Adipocyte (in vitro differentiated cells): ENCODE measurements at regions not wholly inside any gene's neighbourhood (a gene's known extent, or its start where the extent isn't known, plus 50 kb on each side); places are given as distances from the start of the nearest gene placed in this dataset.

Source experiments
- DNase-seq: peaks from one replicate; pipeline ENCODE4 v3.0.0-alpha.2; 2015; ENCODE audit warnings: low read depth
- H3K27me3 ChIP-seq: replicated peaks from 2 replicates; pipeline ENCODE4 v1.7.0; 2013; ENCODE audit warnings: mild to moderate bottlenecking, low read length, moderate library complexity; ENCODE audit not compliant: control insufficient read depth, insufficient read depth
- H3K36me3 ChIP-seq: 2 replicates; pipeline ENCODE4 v1.7.0; 2013; ENCODE audit warnings: low read length, mild to moderate bottlenecking, moderate library complexity; ENCODE audit not compliant: control insufficient read depth, insufficient read depth, severe bottlenecking
- H3K4me1 ChIP-seq: 2 replicates; pipeline ENCODE4 v1.7.0; 2013; ENCODE audit warnings: mild to moderate bottlenecking, low read length, moderate library complexity; ENCODE audit not compliant: control insufficient read depth, insufficient read depth
- H3K4me3 ChIP-seq: 2 replicates; pipeline ENCODE4 v1.7.0; 2013; ENCODE audit warnings: mild to moderate bottlenecking, low read length, moderate library complexity
- H3K9ac ChIP-seq: 2 replicates; pipeline ENCODE4 v1.7.0; 2013; ENCODE audit warnings: mild to moderate bottlenecking, low read length, moderate library complexity
- H3K9me3 ChIP-seq: 2 replicates; pipeline ENCODE4 v1.7.0; 2013; ENCODE audit warnings: mild to moderate bottlenecking, low read length, moderate library complexity; ENCODE audit not compliant: control insufficient read depth

GRCh38 chr2:144333143-144333555 is 186.8 kb downstream of the ZEB2 start:
- H3K36me3 ChIP-seq: no peaks in the 10 kb centered on the region
- peak overlapping the region; percentile 85 for H3K9ac ChIP-seq
- peak overlapping the region; percentile 79 for H3K4me3 ChIP-seq
- H3K4me1 ChIP-seq: peaks cover 31% of the 10 kb centered on the region
- DNase-seq: no peak
- H3K9me3 ChIP-seq: no peaks in the 10 kb centered on the region
- no peaks in the 10 kb centered on the region for H3K27me3 ChIP-seq

- H3K9ac ChIP-seq: peak overlapping the region; percentile 85
- H3K27me3 ChIP-seq: no peaks in the 10 kb centered on the region
- H3K4me1 ChIP-seq: peaks cover 31% of the 10 kb centered on the region
- peak overlapping the region; percentile 79 for H3K4me3 ChIP-seq
- peak; percentile 97 for DNase-seq
- no peaks in the 10 kb centered on the region for H3K9me3 ChIP-seq
- no peaks in the 10 kb centered on the region for H3K36me3 ChIP-seq
Observed at GRCh38 chr2:144332356-144333142, 187.4 kb downstream of the ZEB2 start.

GRCh38 chr2:144331674-144332355 is 188.1 kb downstream of the ZEB2 start:
- Histone ChIP-seq H3K9me3 (no peaks in the 10 kb centered on the region), H3K4me1 (peaks cover 31% of the 10 kb centered on the region), H3K27me3 (no peaks in the 10 kb centered on the region), H3K4me3 (peak overlapping the region; percentile 95), H3K36me3 (no peaks in the 10 kb centered on the region), H3K9ac (peak overlapping the region; percentile 98)
- DNase-seq: peak; percentile 84

GRCh38 chr2:144330951-144331673 is 188.8 kb downstream of the ZEB2 start:
- H3K9me3 ChIP-seq: no peaks in the 10 kb centered on the region
- peak; percentile 41 for DNase-seq
- no peaks in the 10 kb centered on the region for H3K36me3 ChIP-seq
- no peaks in the 10 kb centered on the region for H3K27me3 ChIP-seq
- peak overlapping the region; percentile 98 for H3K9ac ChIP-seq
- peaks cover 31% of the 10 kb centered on the region for H3K4me1 ChIP-seq
- H3K4me3 ChIP-seq: peak overlapping the region; percentile 95

- Histone ChIP-seq H3K9ac (no peak overlapping the region), H3K9me3 (no peaks in the 10 kb centered on the region), H3K4me1 (peaks cover 27% of the 10 kb centered on the region), H3K4me3 (no peak overlapping the region), H3K36me3 (no peaks in the 10 kb centered on the region), H3K27me3 (no peaks in the 10 kb centered on the region)
- DNase-seq: no peak
Observed at GRCh38 chr2:144329472-144329871, 190.4 kb downstream of the ZEB2 start.

GRCh38 chr2:144328938-144329337 is 191.0 kb downstream of the ZEB2 start:
- Histone ChIP-seq H3K27me3 (no peaks in the 10 kb centered on the region), H3K9me3 (no peaks in the 10 kb centered on the region), H3K4me1 (peaks cover 25% of the 10 kb centered on the region), H3K4me3 (no peak overlapping the region), H3K36me3 (no peaks in the 10 kb centered on the region), H3K9ac (no peak overlapping the region)
- no peak for DNase-seq

- DNase-seq: no peak
- Histone ChIP-seq H3K4me3 (no peak overlapping the region), H3K9ac (no peak overlapping the region), H3K36me3 (no peaks in the 10 kb centered on the region), H3K9me3 (no peaks in the 10 kb centered on the region), H3K27me3 (no peaks in the 10 kb centered on the region), H3K4me1 (peaks cover 23% of the 10 kb centered on the region)
Observed at GRCh38 chr2:144326825-144327224, 193.1 kb downstream of the ZEB2 start.

- Histone ChIP-seq H3K9ac (no peak overlapping the region), H3K4me3 (no peak overlapping the region), H3K4me1 (peaks cover 25% of the 10 kb centered on the region), H3K27me3 (no peaks in the 10 kb centered on the region), H3K9me3 (no peaks in the 10 kb centered on the region), H3K36me3 (no peaks in the 10 kb centered on the region)
- DNase-seq: no peak
Observed at GRCh38 chr2:144325086-144325485, 194.8 kb downstream of the ZEB2 start.

- Histone ChIP-seq H3K4me1 (peaks cover 25% of the 10 kb centered on the region), H3K9ac (no peak overlapping the region), H3K9me3 (no peaks in the 10 kb centered on the region), H3K4me3 (no peak overlapping the region), H3K36me3 (no peaks in the 10 kb centered on the region), H3K27me3 (no peaks in the 10 kb centered on the region)
- DNase-seq: no peak
Observed at GRCh38 chr2:144324446-144325045, 195.4 kb downstream of the ZEB2 start.

- no peak for DNase-seq
- Histone ChIP-seq H3K4me3 (no peak overlapping the region), H3K27me3 (no peaks in the 10 kb centered on the region), H3K9ac (no peak overlapping the region), H3K36me3 (no peaks in the 10 kb centered on the region), H3K4me1 (peaks cover 25% of the 10 kb centered on the region), H3K9me3 (no peaks in the 10 kb centered on the region)
Observed at GRCh38 chr2:144323946-144324345, 196.0 kb downstream of the ZEB2 start.

- Histone ChIP-seq H3K4me1 (peaks cover 25% of the 10 kb centered on the region), H3K27me3 (no peaks in the 10 kb centered on the region), H3K36me3 (no peaks in the 10 kb centered on the region), H3K9me3 (no peaks in the 10 kb centered on the region), H3K4me3 (peak overlapping the region; percentile 19), H3K9ac (no peak overlapping the region)
- DNase-seq: peak; percentile 89
Observed at GRCh38 chr2:144322379-144322778, 197.5 kb downstream of the ZEB2 start.
